Neutrophil (primary cell): ENCODE measurements at regions not wholly inside any gene's neighbourhood (a gene's known extent, or its start where the extent isn't known, plus 50 kb on each side); places are given as distances from the start of the nearest gene placed in this dataset.

Experiments used
- H3K27ac ChIP-seq: fragments of 200-600 bp; sonication (generic); 2 replicates; pipeline ENCODE4 v1.5.1; 2016; ENCODE audit warnings: mild to moderate bottlenecking, moderate library complexity
- H3K27me3 ChIP-seq: fragments of 200-600 bp; sonication (generic); 2 replicates; pipeline ENCODE4 v1.6.0; 2016; ENCODE audit warnings: mild to moderate bottlenecking
- H3K36me3 ChIP-seq: fragments of 200-600 bp; sonication (generic); 2 replicates; pipeline ENCODE4 v1.5.1; 2017
- H3K4me1 ChIP-seq, 2 experiments: fragments of 200-600 bp in 1 of 2; sonication (generic) in 1 of 2; 1 replicate in 1 of 2; 2 replicates in 1 of 2; pipeline versions ENCODE4 v1.5.1 to v1.6.1; 2013 to 2016; ENCODE audit warnings: low read depth in 1 of 2, low read length in 1 of 2, mild to moderate bottlenecking in 1 of 2, moderate library complexity in 1 of 2; ENCODE audit not compliant: control insufficient read depth in 1 of 2, insufficient read depth in 1 of 2
- H3K4me3 ChIP-seq, 2 experiments: fragments of 200-600 bp in 1 of 2; sonication (generic) in 1 of 2; 1 replicate in 1 of 2; 2 replicates in 1 of 2; pipeline ENCODE4 v1.5.1; 2013 to 2016; ENCODE audit warnings: low read depth in 1 of 2, low read length in 1 of 2, mild to moderate bottlenecking in 1 of 2, moderate library complexity in 1 of 2
- H3K9me3 ChIP-seq: fragments of 200-600 bp; sonication (generic); 2 replicates; pipeline ENCODE4 v1.5.1; 2016
- TF ChIP-seq, protein P1 (sequence below): fragments of 200-600 bp; sonication (generic); IDR thresholded peaks from 2 replicates; pipeline ENCODE4 v1.5.1; 2016; ENCODE audit warnings: antibody characterized with exemption

DNA sequence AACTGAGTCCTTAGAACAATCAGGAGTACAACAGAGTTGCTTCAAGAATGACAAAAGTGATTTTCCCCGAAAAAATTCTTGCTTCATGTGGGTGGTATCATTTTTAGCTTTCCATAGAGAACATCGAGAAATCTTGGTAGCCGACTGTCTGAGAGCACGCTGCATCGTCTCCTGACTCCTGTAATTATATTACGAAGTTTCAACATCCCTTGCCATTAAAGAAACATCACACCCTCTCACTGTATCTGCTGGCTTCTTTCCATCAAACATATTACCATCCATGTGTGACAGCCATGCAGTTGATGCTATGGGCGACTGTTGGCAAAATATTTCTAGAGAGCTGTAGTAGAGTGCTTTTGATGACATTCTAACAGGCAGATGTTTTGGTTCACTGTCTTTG, 311.2 kb downstream of the CMPK2 start:
- Histone ChIP-seq H3K9me3 (no peaks in the 10 kb centered on the region), H3K27ac (no peak overlapping the region), H3K36me3 (no peaks in the 10 kb centered on the region), H3K4me1 (no peaks in the 10 kb centered on the region), H3K27me3 (no peaks in the 10 kb centered on the region), H3K4me3 (no peak overlapping the region)
- TF ChIP-seq, protein P1, sequence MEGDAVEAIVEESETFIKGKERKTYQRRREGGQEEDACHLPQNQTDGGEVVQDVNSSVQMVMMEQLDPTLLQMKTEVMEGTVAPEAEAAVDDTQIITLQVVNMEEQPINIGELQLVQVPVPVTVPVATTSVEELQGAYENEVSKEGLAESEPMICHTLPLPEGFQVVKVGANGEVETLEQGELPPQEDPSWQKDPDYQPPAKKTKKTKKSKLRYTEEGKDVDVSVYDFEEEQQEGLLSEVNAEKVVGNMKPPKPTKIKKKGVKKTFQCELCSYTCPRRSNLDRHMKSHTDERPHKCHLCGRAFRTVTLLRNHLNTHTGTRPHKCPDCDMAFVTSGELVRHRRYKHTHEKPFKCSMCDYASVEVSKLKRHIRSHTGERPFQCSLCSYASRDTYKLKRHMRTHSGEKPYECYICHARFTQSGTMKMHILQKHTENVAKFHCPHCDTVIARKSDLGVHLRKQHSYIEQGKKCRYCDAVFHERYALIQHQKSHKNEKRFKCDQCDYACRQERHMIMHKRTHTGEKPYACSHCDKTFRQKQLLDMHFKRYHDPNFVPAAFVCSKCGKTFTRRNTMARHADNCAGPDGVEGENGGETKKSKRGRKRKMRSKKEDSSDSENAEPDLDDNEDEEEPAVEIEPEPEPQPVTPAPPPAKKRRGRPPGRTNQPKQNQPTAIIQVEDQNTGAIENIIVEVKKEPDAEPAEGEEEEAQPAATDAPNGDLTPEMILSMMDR, result no peak

DNA sequence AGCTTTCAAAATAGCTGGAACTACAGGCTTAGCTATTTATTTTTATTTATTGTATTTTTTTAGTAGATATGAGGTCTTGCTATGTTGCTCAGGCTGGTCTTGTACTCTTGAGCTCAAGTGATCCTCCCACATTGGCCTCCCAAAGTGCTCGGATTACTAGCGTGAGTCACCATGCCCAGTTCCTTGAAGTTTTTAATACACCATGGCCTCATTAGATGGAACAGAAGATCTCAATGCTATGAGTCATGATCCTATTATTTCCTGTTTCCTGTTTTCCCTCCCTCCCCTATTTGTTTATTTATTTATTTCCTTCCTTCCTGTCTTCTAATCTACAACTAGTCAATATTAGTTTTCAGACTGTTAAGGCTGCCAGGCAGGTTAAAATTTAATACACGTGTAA, 309.0 kb downstream of the CMPK2 start:
- H3K36me3 ChIP-seq, result no peaks in the 10 kb centered on the region
- no peaks in the 10 kb centered on the region for H3K4me1 ChIP-seq
- H3K27me3 ChIP-seq, result no peaks in the 10 kb centered on the region
- H3K4me3 ChIP-seq, result no peak overlapping the region
- TF ChIP-seq, protein P1, result no peak
- H3K27ac ChIP-seq, result no peak overlapping the region
- H3K9me3 ChIP-seq, result no peaks in the 10 kb centered on the region

DNA sequence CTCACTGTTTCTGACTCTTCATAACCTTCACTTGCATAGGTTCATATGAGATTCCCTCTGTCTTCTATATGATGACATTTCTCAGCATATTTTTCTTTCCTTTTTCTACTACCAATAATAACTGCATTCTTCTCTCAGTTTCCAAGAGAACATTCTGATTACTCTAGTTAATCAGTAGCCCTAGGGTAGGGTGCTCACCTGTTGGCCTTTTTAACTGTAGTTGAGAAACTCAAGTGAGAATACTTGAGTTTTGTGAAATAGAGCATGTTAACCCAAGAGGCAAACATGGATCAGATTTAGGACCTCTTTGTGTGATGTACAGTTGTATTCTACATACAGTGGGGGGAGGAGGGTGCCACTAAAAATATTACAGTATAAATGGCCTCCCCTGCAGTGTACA, 308.0 kb downstream of the CMPK2 start:
- no peaks in the 10 kb centered on the region for H3K27me3 ChIP-seq
- H3K4me3 ChIP-seq, result no peak overlapping the region
- no peaks in the 10 kb centered on the region for H3K9me3 ChIP-seq
- no peaks in the 10 kb centered on the region for H3K4me1 ChIP-seq
- TF ChIP-seq, protein P1, result no peak
- H3K27ac ChIP-seq, result no peak overlapping the region
- no peaks in the 10 kb centered on the region for H3K36me3 ChIP-seq

DNA sequence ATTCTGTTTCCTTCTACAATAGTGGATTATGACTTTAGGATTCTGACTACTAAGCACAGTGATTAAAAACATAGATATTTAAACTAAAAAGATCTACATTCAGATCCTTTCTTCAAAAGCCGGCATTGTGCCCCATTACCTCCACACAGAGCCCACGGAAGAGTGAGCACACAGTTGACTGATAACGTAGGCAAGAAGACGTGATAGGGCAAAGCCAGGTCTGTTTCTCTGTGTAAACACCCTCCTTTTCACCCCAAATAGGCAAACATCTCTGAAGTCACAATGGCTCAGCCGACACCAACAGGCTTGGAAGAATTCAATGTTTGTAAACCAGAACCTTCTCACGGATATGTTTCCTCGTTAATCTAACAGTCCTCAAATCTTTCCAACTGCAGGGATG, 302.9 kb downstream of the CMPK2 start:
- TF ChIP-seq, protein P1, result no peak
- Histone ChIP-seq H3K36me3 (no peaks in the 10 kb centered on the region), H3K4me1 (no peaks in the 10 kb centered on the region), H3K4me3 (no peak overlapping the region), H3K27ac (no peak overlapping the region), H3K9me3 (no peaks in the 10 kb centered on the region), H3K27me3 (no peaks in the 10 kb centered on the region)

DNA sequence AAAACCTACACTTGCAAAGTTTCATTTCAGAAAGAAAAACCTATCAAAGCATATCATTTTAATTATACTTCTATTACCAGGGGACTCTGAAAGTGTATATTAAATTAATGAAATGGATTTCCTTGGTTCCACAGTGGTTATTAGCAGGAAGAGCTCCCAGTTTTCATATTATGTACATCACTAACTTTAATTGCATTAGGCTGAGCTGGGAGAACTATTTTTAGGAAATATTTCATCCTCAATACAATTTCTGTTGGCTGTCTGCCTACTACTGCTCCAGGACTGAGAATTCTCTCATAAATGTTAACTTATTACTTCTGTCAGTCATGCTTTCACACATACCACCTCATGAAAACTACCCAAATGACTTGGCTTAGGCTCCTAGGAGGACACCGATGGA, 301.4 kb downstream of the CMPK2 start:
- Histone ChIP-seq H3K27me3 (no peaks in the 10 kb centered on the region), H3K4me1 (no peaks in the 10 kb centered on the region), H3K27ac (no peak overlapping the region), H3K36me3 (no peaks in the 10 kb centered on the region), H3K9me3 (no peaks in the 10 kb centered on the region), H3K4me3 (no peak overlapping the region)
- TF ChIP-seq, protein P1, result no peak

GRCh38 chr2:6574121-6574520, 291.6 kb downstream of the CMPK2 start:
- TF ChIP-seq, protein P1, result no peak
- no peak overlapping the region for H3K27ac ChIP-seq
- H3K4me1 ChIP-seq, result no peaks in the 10 kb centered on the region

More at GRCh38 chr2:6574121-6574520, 291.6 kb downstream of the CMPK2 start:
- Histone ChIP-seq H3K4me3 (no peak overlapping the region), H3K27me3 (no peaks in the 10 kb centered on the region), H3K36me3 (no peaks in the 10 kb centered on the region), H3K9me3 (no peaks in the 10 kb centered on the region)
